ENCODE measurements at regions not wholly inside any gene's neighbourhood (a gene's known extent, or its start where the extent isn't known, plus 50 kb on each side); places are given as distances from the start of the nearest gene placed in this dataset.

GRCh38 chr4:188262464-188262863 lies 123.2 kb downstream of the TRIML1 start:
- H3K27ac ChIP-seq (ENCODE audit: low read depth, low read length): no peak overlapping the region
- DNase-seq (ENCODE audit: low read depth, low spot score): no peak
- ATAC-seq: no peak
- no peak overlapping the region for H3K4me2 ChIP-seq (ENCODE audit: low read length)
- H3K9ac ChIP-seq (ENCODE audit: low read length): no peak overlapping the region
- H3K79me2 ChIP-seq (ENCODE audit: insufficient read depth, low read length): no peaks in the 10 kb centered on the region
- ChIA-PET POLR2A (no interaction called here), RAD21 (ENCODE audit: low non-redundant PET in 1 of 2, low total read pairs in 2 of 2, uncharacterized antibody in 2 of 2, unreplicated experiment in 2 of 2) (no interaction called here), CTCF (no interaction called here)
- 0 out of 2 replicates have a peak, but pooled peaks cover 2% of the 10 kb centered on the region for H3K9me2 ChIP-seq (ENCODE audit: insufficient read depth)
- no peak overlapping the region for H2AFZ ChIP-seq (ENCODE audit: low read depth, low read length, poor library complexity, severe bottlenecking)
- intact Hi-C loops (cut with micrococcal nuclease): no loop called here
- no peaks in the 10 kb centered on the region for H4K20me1 ChIP-seq (ENCODE audit: insufficient read depth)
- TF ChIP-seq CEBPB (IDR thresholded peaks at IDR 0.05; ENCODE audit: low read depth) (no peak), EGR1 (IDR thresholded peaks at IDR 0.05; ENCODE audit: low read depth) (no peak), RAD21 (IDR thresholded peaks at IDR 0.05; ENCODE audit: low read depth) (no peak), SIN3A (IDR thresholded peaks at IDR 0.05; ENCODE audit: low read depth) (no peak), JUND (IDR thresholded peaks at IDR 0.05) (no peak), ATF3 (IDR thresholded peaks at IDR 0.05) (no peak), YY1 (IDR thresholded peaks at IDR 0.05; ENCODE audit: extremely low read depth, insufficient replicate concordance, low read depth, low read length) (no peak), ZNF274 (IDR thresholded peaks at IDR 0.05; ENCODE audit: low read depth, low read length) (no peak), SP1 (IDR thresholded peaks at IDR 0.05; ENCODE audit: low read depth) (no peak), TCF7L2 (IDR thresholded peaks at IDR 0.05; ENCODE audit: borderline replicate concordance, extremely low read depth, insufficient read depth, insufficient read length) (no peak), REST (IDR thresholded peaks at IDR 0.05; ENCODE audit: low read depth) (no peak), ELF1 (IDR thresholded peaks at IDR 0.05; ENCODE audit: borderline replicate concordance, low read depth) (no peak)
- no peaks in the 10 kb centered on the region for H3K36me3 ChIP-seq (ENCODE audit: control insufficient read depth in 1 of 2, insufficient read depth in 2 of 2, low read length in 2 of 2)
- no peak overlapping the region for H3K4me3 ChIP-seq (replicated peaks in 1 of 2; ENCODE audit: low read depth in 1 of 2, low read length in 2 of 2)
- BruUV-seq (replicated peaks): no TSS peak
- H3K27me3 ChIP-seq (ENCODE audit: insufficient read depth, low read length): no peaks in the 10 kb centered on the region
- H3K4me1 ChIP-seq (ENCODE audit: control insufficient read depth in 1 of 2, insufficient read depth in 2 of 2, low read length in 2 of 2): no peaks in the 10 kb centered on the region
- no peaks in the 10 kb centered on the region for H3K9me3 ChIP-seq (ENCODE audit: control insufficient read depth in 1 of 2, insufficient read depth in 1 of 2, low read depth in 1 of 2, low read length in 2 of 2)
